A549 (cell line): ENCODE measurements at regions not wholly inside any gene's neighbourhood (a gene's known extent, or its start where the extent isn't known, plus 50 kb on each side); places are given as distances from the start of the nearest gene placed in this dataset.

Experiments
- CEBPB ChIP-seq, 2 experiments: fragments of >200 bp in 1 of 2; sonication (Bioruptor Twin) in 1 of 2; formaldehyde crosslinking in 1 of 2; IDR thresholded peaks; 2 replicates each; pipeline ENCODE4 v1.6.1; 2012 to 2016
- CHD2 ChIP-seq: fragments of 150-350 bp; IDR thresholded peaks from 2 replicates; pipeline ENCODE4 v1.6.1; 2014; ENCODE audit warnings: low read length; ENCODE audit not compliant: partially characterized antibody
- FOSL2 ChIP-seq, 2 experiments: fragments of 450-650 bp in 1 of 2; fragments of >200 bp in 1 of 2; sonication (Bioruptor Twin) in 1 of 2; formaldehyde crosslinking; IDR thresholded peaks; 2 replicates each; pipeline versions ENCODE4 v1.5.0 to v1.6.1; 2016 to 2020; ENCODE audit warnings: mild to moderate bottlenecking in 1 of 2, moderate library complexity in 1 of 2
- GATA3 ChIP-seq: IDR thresholded peaks from 2 replicates; pipeline ENCODE4 v1.6.1; 2012; ENCODE audit warnings: borderline replicate concordance
- HOXB5 ChIP-seq: fragments of 250-450 bp; sonication (Bioruptor Pico); IDR thresholded peaks from 2 replicates; pipeline ENCODE4 v1.5.0; 2020; ENCODE audit warnings: mild to moderate bottlenecking, moderate library complexity
- NFE2L2 ChIP-seq: fragments of 150-350 bp; conservative IDR thresholded peaks from 2 replicates; pipeline ENCODE4 v1.6.1; 2014; ENCODE audit warnings: low read length
- PHF8 ChIP-seq: fragments of 200-600 bp; sonication (generic); IDR thresholded peaks from 2 replicates; pipeline ENCODE4 v1.6.1; 2016; ENCODE audit warnings: low read depth, mild to moderate bottlenecking, antibody characterized with exemption, moderate library complexity, borderline replicate concordance
- POLR2A ChIP-seq: IDR thresholded peaks from 2 replicates; pipeline ENCODE4 v1.6.1; 2012; ENCODE audit warnings: mild to moderate bottlenecking, low read length
- RAD21 ChIP-seq, 2 experiments: fragments of >200 bp in 1 of 2; sonication (Bioruptor Twin) in 1 of 2; formaldehyde crosslinking in 1 of 2; IDR thresholded peaks in 1 of 2; conservative IDR thresholded peaks in 1 of 2; 2 replicates in 1 of 2; 3 replicates in 1 of 2; pipeline ENCODE4 v1.6.1; 2012 to 2018; ENCODE audit warnings: inconsistent platforms in 1 of 2
- SMC3 ChIP-seq: fragments of >200 bp; sonication (Bioruptor Twin); formaldehyde crosslinking; IDR thresholded peaks from 3 replicates; pipeline ENCODE4 v1.6.1; 2018; ENCODE audit warnings: inconsistent platforms
- TF ChIP-seq, protein P1 (sequence below): fragments of >200 bp; sonication (Bioruptor Twin); formaldehyde crosslinking; IDR thresholded peaks from 3 replicates; pipeline ENCODE4 v1.5.1; 2016
- TF ChIP-seq, protein P2 (sequence below): fragments of 250-450 bp; sonication (Bioruptor Pico); IDR thresholded peaks from 2 replicates; pipeline ENCODE4 v1.5.0; 2021; ENCODE audit warnings: mild to moderate bottlenecking, moderate library complexity, borderline replicate concordance
- TF ChIP-seq, protein P3 (sequence below): fragments of 450-650 bp; IDR thresholded peaks from 2 replicates; pipeline ENCODE4 v1.6.1; 2014; ENCODE audit warnings: antibody characterized with exemption
- TF ChIP-seq, protein P4 (sequence below): fragments of 200-600 bp; sonication (generic); IDR thresholded peaks from 2 replicates; pipeline ENCODE4 v1.6.1; 2016; ENCODE audit warnings: antibody characterized with exemption, mild to moderate bottlenecking, moderate library complexity

DNA sequence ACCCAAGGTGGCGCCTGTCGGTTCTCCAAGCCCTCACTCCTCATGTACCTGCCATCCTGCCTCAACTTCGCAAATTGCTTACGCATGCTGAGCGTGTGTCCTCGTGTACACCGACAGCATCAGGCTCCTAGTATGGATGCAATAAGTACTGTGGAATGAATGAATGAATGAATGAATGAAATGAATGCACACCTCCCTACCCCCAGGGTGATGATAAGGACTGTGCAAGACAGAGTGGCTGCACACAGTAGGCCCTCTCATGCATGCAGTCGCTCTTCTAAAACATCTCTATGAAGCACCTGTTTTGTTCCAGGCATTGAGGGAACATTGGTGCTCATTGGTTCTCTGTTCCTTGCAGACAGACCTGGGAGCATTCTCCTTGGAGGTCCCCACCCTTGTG, 49.8 kb upstream of the H6PD start:
- TF ChIP-seq HOXB5 (CRISPR knock-in tag), result no peak
- TF ChIP-seq, protein P1, sequence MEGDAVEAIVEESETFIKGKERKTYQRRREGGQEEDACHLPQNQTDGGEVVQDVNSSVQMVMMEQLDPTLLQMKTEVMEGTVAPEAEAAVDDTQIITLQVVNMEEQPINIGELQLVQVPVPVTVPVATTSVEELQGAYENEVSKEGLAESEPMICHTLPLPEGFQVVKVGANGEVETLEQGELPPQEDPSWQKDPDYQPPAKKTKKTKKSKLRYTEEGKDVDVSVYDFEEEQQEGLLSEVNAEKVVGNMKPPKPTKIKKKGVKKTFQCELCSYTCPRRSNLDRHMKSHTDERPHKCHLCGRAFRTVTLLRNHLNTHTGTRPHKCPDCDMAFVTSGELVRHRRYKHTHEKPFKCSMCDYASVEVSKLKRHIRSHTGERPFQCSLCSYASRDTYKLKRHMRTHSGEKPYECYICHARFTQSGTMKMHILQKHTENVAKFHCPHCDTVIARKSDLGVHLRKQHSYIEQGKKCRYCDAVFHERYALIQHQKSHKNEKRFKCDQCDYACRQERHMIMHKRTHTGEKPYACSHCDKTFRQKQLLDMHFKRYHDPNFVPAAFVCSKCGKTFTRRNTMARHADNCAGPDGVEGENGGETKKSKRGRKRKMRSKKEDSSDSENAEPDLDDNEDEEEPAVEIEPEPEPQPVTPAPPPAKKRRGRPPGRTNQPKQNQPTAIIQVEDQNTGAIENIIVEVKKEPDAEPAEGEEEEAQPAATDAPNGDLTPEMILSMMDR, result no peak
- no peak for TF ChIP-seq NFE2L2
- TF ChIP-seq RAD21 (conservative IDR thresholded peaks at IDR 0.05 in 1 of 2, IDR thresholded peaks at IDR 0.05 in 1 of 2), result no peak
- no peak for TF ChIP-seq POLR2A
- TF ChIP-seq, protein P2, sequence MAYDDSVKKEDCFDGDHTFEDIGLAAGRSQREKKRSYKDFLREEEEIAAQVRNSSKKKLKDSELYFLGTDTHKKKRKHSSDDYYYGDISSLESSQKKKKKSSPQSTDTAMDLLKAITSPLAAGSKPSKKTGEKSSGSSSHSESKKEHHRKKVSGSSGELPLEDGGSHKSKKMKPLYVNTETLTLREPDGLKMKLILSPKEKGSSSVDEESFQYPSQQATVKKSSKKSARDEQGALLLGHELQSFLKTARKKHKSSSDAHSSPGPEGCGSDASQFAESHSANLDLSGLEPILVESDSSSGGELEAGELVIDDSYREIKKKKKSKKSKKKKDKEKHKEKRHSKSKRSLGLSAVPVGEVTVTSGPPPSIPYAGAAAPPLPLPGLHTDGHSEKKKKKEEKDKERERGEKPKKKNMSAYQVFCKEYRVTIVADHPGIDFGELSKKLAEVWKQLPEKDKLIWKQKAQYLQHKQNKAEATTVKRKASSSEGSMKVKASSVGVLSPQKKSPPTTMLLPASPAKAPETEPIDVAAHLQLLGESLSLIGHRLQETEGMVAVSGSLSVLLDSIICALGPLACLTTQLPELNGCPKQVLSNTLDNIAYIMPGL (CRISPR knock-in tag), result no peak
- TF ChIP-seq, protein P3, sequence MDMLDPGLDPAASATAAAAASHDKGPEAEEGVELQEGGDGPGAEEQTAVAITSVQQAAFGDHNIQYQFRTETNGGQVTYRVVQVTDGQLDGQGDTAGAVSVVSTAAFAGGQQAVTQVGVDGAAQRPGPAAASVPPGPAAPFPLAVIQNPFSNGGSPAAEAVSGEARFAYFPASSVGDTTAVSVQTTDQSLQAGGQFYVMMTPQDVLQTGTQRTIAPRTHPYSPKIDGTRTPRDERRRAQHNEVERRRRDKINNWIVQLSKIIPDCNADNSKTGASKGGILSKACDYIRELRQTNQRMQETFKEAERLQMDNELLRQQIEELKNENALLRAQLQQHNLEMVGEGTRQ, result no peak
- no peak for TF ChIP-seq FOSL2 (IDR thresholded peaks at IDR 0.05)
- no peak for TF ChIP-seq FOSL2 (CRISPR knock-in tag; IDR thresholded peaks at IDR 0.05)
- TF ChIP-seq CEBPB (IDR thresholded peaks at IDR 0.05), result no peak
- TF ChIP-seq, protein P4, sequence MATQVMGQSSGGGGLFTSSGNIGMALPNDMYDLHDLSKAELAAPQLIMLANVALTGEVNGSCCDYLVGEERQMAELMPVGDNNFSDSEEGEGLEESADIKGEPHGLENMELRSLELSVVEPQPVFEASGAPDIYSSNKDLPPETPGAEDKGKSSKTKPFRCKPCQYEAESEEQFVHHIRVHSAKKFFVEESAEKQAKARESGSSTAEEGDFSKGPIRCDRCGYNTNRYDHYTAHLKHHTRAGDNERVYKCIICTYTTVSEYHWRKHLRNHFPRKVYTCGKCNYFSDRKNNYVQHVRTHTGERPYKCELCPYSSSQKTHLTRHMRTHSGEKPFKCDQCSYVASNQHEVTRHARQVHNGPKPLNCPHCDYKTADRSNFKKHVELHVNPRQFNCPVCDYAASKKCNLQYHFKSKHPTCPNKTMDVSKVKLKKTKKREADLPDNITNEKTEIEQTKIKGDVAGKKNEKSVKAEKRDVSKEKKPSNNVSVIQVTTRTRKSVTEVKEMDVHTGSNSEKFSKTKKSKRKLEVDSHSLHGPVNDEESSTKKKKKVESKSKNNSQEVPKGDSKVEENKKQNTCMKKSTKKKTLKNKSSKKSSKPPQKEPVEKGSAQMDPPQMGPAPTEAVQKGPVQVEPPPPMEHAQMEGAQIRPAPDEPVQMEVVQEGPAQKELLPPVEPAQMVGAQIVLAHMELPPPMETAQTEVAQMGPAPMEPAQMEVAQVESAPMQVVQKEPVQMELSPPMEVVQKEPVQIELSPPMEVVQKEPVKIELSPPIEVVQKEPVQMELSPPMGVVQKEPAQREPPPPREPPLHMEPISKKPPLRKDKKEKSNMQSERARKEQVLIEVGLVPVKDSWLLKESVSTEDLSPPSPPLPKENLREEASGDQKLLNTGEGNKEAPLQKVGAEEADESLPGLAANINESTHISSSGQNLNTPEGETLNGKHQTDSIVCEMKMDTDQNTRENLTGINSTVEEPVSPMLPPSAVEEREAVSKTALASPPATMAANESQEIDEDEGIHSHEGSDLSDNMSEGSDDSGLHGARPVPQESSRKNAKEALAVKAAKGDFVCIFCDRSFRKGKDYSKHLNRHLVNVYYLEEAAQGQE, result no peak
- no peak for TF ChIP-seq PHF8
- no peak for TF ChIP-seq CHD2
- no peak for TF ChIP-seq SMC3
- no peak for TF ChIP-seq GATA3
